Activated effector memory CD4-positive, alpha-beta T cell treated with Interleukin-2 at 50 U/mL for 16 hours (primary cell): ENCODE measurements at regions not wholly inside any gene's neighbourhood (a gene's known extent, or its start where the extent isn't known, plus 50 kb on each side); places are given as distances from the start of the nearest gene placed in this dataset.

Experiments
- DNase-seq: peaks from one replicate; pipeline ENCODE4 v3.0.0-alpha.2; 2020

- DNase-seq = no peak
Measured at GRCh38 chr2:144067506-144067905, 452.4 kb downstream of the ZEB2 start.

- no peak for DNase-seq
Measured at GRCh38 chr2:144063602-144064001, 456.3 kb downstream of the ZEB2 start.

- DNase-seq = no peak
Measured at GRCh38 chr2:144054911-144055310, 465.0 kb downstream of the ZEB2 start.

- no peak for DNase-seq
Measured at GRCh38 chr2:144052083-144052482, 467.8 kb downstream of the ZEB2 start.

GRCh38 chr2:144049137-144049536 lies 470.8 kb downstream of the ZEB2 start:
- no peak for DNase-seq

- no peak for DNase-seq
Measured at GRCh38 chr2:144048631-144049060, 471.3 kb downstream of the ZEB2 start.

- DNase-seq = no peak
Measured at GRCh38 chr2:144042751-144043150, 477.2 kb downstream of the ZEB2 start.

- no peak for DNase-seq
Measured at GRCh38 chr2:144041612-144042011, 478.3 kb downstream of the ZEB2 start.

GRCh38 chr2:144040834-144041233 lies 479.1 kb downstream of the ZEB2 start:
- no peak for DNase-seq

GRCh38 chr2:144032566-144032965 lies 487.4 kb downstream of the ZEB2 start:
- no peak for DNase-seq

- no peak for DNase-seq
Measured at GRCh38 chr2:144030791-144031190, 489.1 kb downstream of the ZEB2 start.

GRCh38 chr2:144027593-144027992 lies 492.3 kb downstream of the ZEB2 start:
- no peak for DNase-seq

- no peak for DNase-seq
Measured at GRCh38 chr2:144026753-144027152, 493.2 kb downstream of the ZEB2 start.

- no peak for DNase-seq
Measured at GRCh38 chr2:144020047-144020446, 499.9 kb downstream of the ZEB2 start.

- DNase-seq = no peak
Measured at GRCh38 chr2:144015655-144016245, 504.2 kb downstream of the ZEB2 start.

- DNase-seq = no peak
Measured at GRCh38 chr2:144015036-144015435, 504.9 kb downstream of the ZEB2 start.

- DNase-seq = no peak
Measured at GRCh38 chr2:144014103-144014502, 505.8 kb downstream of the ZEB2 start.

- no peak for DNase-seq
Measured at GRCh38 chr2:144012304-144012703, 507.6 kb downstream of the ZEB2 start.

- DNase-seq = no peak
Measured at GRCh38 chr2:144011553-144011952, 508.4 kb downstream of the ZEB2 start.

- DNase-seq = no peak
Measured at GRCh38 chr2:144011098-144011497, 508.8 kb downstream of the ZEB2 start.

GRCh38 chr2:144010096-144010836 lies 509.7 kb downstream of the ZEB2 start:
- DNase-seq = no peak

GRCh38 chr2:144006139-144006538 lies 513.8 kb downstream of the ZEB2 start:
- no peak for DNase-seq

GRCh38 chr2:144004742-144005141 lies 515.2 kb downstream of the ZEB2 start:
- no peak for DNase-seq

- DNase-seq = no peak
Measured at GRCh38 chr2:144003460-144004075, 516.4 kb downstream of the ZEB2 start.
